H9 (cell line): ENCODE measurements at regions not wholly inside any gene's neighbourhood (a gene's known extent, or its start where the extent isn't known, plus 50 kb on each side); places are given as distances from the start of the nearest gene placed in this dataset.

Experiments used
- DNase-seq: peaks from one replicate; pipeline ENCODE4 v3.0.0-alpha.2; 2017
- H2AFZ ChIP-seq: one replicate; pipeline ENCODE4 v1.6.1; 2013; ENCODE audit warnings: mild to moderate bottlenecking, low read length, control low read depth, moderate library complexity
- H2AK5ac ChIP-seq: 2 replicates; pipeline ENCODE4 v1.6.1; 2013; ENCODE audit warnings: low read length, control low read depth, mixed read lengths; ENCODE audit not compliant: insufficient read length
- H2BK120ac ChIP-seq: one replicate; pipeline ENCODE4 v1.6.1; 2013; ENCODE audit warnings: low read depth, mild to moderate bottlenecking, low read length, control low read depth, inconsistent platforms; ENCODE audit not compliant: poor library complexity, severe bottlenecking
- H2BK12ac ChIP-seq: 2 replicates; pipeline ENCODE4 v1.6.1; 2013; ENCODE audit warnings: low read length, control low read depth, mixed read lengths, low read depth; ENCODE audit not compliant: insufficient read length
- H2BK15ac ChIP-seq: 2 replicates; pipeline ENCODE4 v1.6.1; 2013; ENCODE audit warnings: low read depth, low read length, control low read depth
- H2BK20ac ChIP-seq: one replicate; pipeline ENCODE4 v1.6.1; 2013; ENCODE audit warnings: low read depth, mild to moderate bottlenecking, low read length, control low read depth, inconsistent platforms; ENCODE audit not compliant: poor library complexity, severe bottlenecking
- H2BK5ac ChIP-seq: 2 replicates; pipeline ENCODE4 v1.6.1; 2013; ENCODE audit warnings: low read length, control low read depth, mixed read lengths; ENCODE audit not compliant: insufficient read length
- H3K14ac ChIP-seq: 2 replicates; pipeline ENCODE4 v1.6.1; 2013; ENCODE audit warnings: low read length, control low read depth; ENCODE audit not compliant: insufficient read depth
- H3K18ac ChIP-seq: 2 replicates; pipeline ENCODE4 v1.6.1; 2013; ENCODE audit warnings: low read depth, mild to moderate bottlenecking, mixed read lengths, low read length, control low read depth; ENCODE audit not compliant: insufficient read length
- H3K23ac ChIP-seq: 2 replicates; pipeline ENCODE4 v1.6.1; 2013; ENCODE audit warnings: low read length, control low read depth, mixed read lengths, low read depth; ENCODE audit not compliant: insufficient read length
- H3K23me2 ChIP-seq: 2 replicates; pipeline ENCODE4 v1.6.1; 2013; ENCODE audit warnings: low read depth, mild to moderate bottlenecking, mixed read lengths, low read length, control low read depth; ENCODE audit not compliant: insufficient read length, poor library complexity, severe bottlenecking
- H3K27ac ChIP-seq: 2 replicates; pipeline ENCODE4 v1.5.1; 2013; ENCODE audit warnings: low read length, control low read depth, mixed read lengths, low read depth; ENCODE audit not compliant: insufficient read length
- H3K27me3 ChIP-seq: 2 replicates; pipeline ENCODE4 v1.6.1; 2013; ENCODE audit warnings: low read length, control low read depth, inconsistent platforms; ENCODE audit not compliant: insufficient read depth
- H3K4ac ChIP-seq: 2 replicates; pipeline ENCODE4 v1.6.1; 2013; ENCODE audit warnings: low read depth, mild to moderate bottlenecking, control low read depth, inconsistent platforms, low read length, moderate library complexity
- H3K4me1 ChIP-seq: 2 replicates; pipeline ENCODE4 v1.6.1; 2013; ENCODE audit warnings: low read length, control low read depth, inconsistent platforms; ENCODE audit not compliant: insufficient read depth
- H3K4me2 ChIP-seq: 2 replicates; pipeline ENCODE4 v1.6.1; 2013; ENCODE audit warnings: low read length, control low read depth, mixed read lengths; ENCODE audit not compliant: insufficient read length, insufficient read depth
- H3K56ac ChIP-seq: 2 replicates; pipeline ENCODE4 v1.6.1; 2013; ENCODE audit warnings: low read depth, mild to moderate bottlenecking, mixed read lengths, low read length, control low read depth; ENCODE audit not compliant: insufficient read length
- H3K79me1 ChIP-seq: 2 replicates; pipeline ENCODE4 v1.6.1; 2013; ENCODE audit warnings: low read depth, mild to moderate bottlenecking, moderate library complexity, low read length, control low read depth, inconsistent platforms; ENCODE audit not compliant: insufficient read depth, poor library complexity, severe bottlenecking
- H3K79me2 ChIP-seq: 2 replicates; pipeline ENCODE4 v1.6.1; 2013; ENCODE audit warnings: low read length, control low read depth, inconsistent platforms; ENCODE audit not compliant: insufficient read depth
- H3K9ac ChIP-seq: 2 replicates; pipeline ENCODE4 v1.6.1; 2013; ENCODE audit warnings: low read length, control low read depth, mixed read lengths; ENCODE audit not compliant: insufficient read length; ENCODE audit errors: extremely low read depth
- H3K9me3 ChIP-seq: one replicate; pipeline ENCODE4 v1.6.1; 2013; ENCODE audit warnings: low read depth, low read length, inconsistent platforms; ENCODE audit not compliant: control insufficient read depth
- H3T11ph ChIP-seq: one replicate; pipeline ENCODE4 v1.6.1; 2013; ENCODE audit warnings: mild to moderate bottlenecking, low read length, control low read depth, inconsistent platforms
- H4K20me1 ChIP-seq: one replicate; pipeline ENCODE4 v1.6.1; 2013; ENCODE audit not compliant: control insufficient read depth, insufficient read length, insufficient read depth
- H4K5ac ChIP-seq: 2 replicates; pipeline ENCODE4 v1.6.1; 2013; ENCODE audit warnings: low read depth, mild to moderate bottlenecking, mixed read lengths, low read length, control low read depth; ENCODE audit not compliant: insufficient read length
- H4K8ac ChIP-seq: replicated peaks from 2 replicates; pipeline ENCODE4 v1.6.1; 2013; ENCODE audit warnings: low read length, control low read depth, mixed read lengths, low read depth; ENCODE audit not compliant: insufficient read length
- H4K91ac ChIP-seq: 2 replicates; pipeline ENCODE4 v1.6.1; 2013; ENCODE audit warnings: low read depth, mild to moderate bottlenecking, moderate library complexity, mixed read lengths, low read length, control low read depth; ENCODE audit not compliant: insufficient read length
- H3K27ac Mint-ChIP-seq, 3 experiments: 2 replicates in 2 of 3; 3 replicates in 1 of 3; pipeline ENCODE4 v1.8.0; 2020 to 2021; ENCODE audit warnings: mixed read lengths in 3 of 3, mild to moderate bottlenecking in 1 of 3, moderate library complexity in 1 of 3
- H3K27me3 Mint-ChIP-seq: 2 replicates; pipeline ENCODE4 v1.8.0; 2021; ENCODE audit warnings: low read depth, mild to moderate bottlenecking, moderate library complexity, mixed read lengths
- H3K36me3 Mint-ChIP-seq, 3 experiments: 2 replicates in 2 of 3; 3 replicates in 1 of 3; pipeline ENCODE4 v1.8.0; 2020 to 2021; ENCODE audit warnings: low read depth in 3 of 3, mixed read lengths in 3 of 3; ENCODE audit not compliant: insufficient read depth in 1 of 3
- H3K4me1 Mint-ChIP-seq, 2 experiments: 2 replicates each; pipeline ENCODE4 v1.8.0; 2020; ENCODE audit warnings: mixed read lengths in 2 of 2
- H3K4me3 Mint-ChIP-seq, 2 experiments: 2 replicates in 1 of 2; 3 replicates in 1 of 2; pipeline ENCODE4 v1.8.0; 2020 to 2021; ENCODE audit warnings: mild to moderate bottlenecking in 2 of 2, mixed read lengths in 2 of 2, moderate library complexity in 1 of 2
- H3K9me3 Mint-ChIP-seq, 2 experiments: 2 replicates in 1 of 2; 3 replicates in 1 of 2; pipeline ENCODE4 v1.8.0; 2020; ENCODE audit warnings: mild to moderate bottlenecking in 2 of 2, mixed read lengths in 2 of 2, moderate library complexity in 1 of 2
- WGBS: extraction: QIAGEN DNeasy Blood & Tissue Kit; methylation state at CpG from one replicate; pipeline ENCODE4 v1.1.7; 2013; ENCODE audit warnings: missing lambda C conversion rate, low lambda C conversion rate, mixed read lengths; ENCODE audit not compliant: insufficient read length; ENCODE audit errors: extremely low coverage; 5-methylcytosine and 5-hydroxymethylcytosine counted together
- TF ChIP-seq, protein P1 (sequence below): fragments of 200-600 bp; sonication (generic); conservative IDR thresholded peaks from 3 replicates; pipeline ENCODE4 v1.8.0; 2021; ENCODE audit warnings: antibody characterized with exemption, mild to moderate bottlenecking

DNA sequence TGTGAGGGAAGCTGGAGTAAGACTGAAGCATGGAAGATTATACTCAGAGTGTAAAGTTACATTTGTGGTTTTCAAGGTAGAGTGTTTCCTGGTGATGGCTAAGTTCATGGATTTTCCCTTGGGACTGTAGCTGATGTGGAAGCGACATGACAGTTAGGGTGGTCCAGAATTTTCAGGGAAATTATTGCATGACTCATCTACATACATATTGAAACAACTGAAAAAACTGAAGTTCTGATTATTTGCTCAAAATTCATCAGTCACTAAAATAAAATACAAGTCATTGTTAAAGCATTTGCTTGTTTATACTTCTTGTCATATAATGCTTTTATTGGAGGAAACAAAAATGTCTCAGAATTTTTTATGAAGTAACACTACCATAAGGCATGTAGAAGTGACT, 700.0 kb downstream of the RFPL4B start:
- no CpG with 5 or more reads among the region's 1 CpG for WGBS
- no peak overlapping the region for H2BK15ac ChIP-seq
- no peak overlapping the region for H4K5ac ChIP-seq
- H3K18ac ChIP-seq: no peak overlapping the region
- no peak overlapping the region for H3K23ac ChIP-seq
- no peak overlapping the region for H3K4me2 ChIP-seq
- H3K27ac ChIP-seq: no peak overlapping the region
- H3K27me3 ChIP-seq: no peaks in the 10 kb centered on the region
- no peak overlapping the region for H2BK120ac ChIP-seq
- H3K9me3 Mint-ChIP-seq: no peaks in the 10 kb centered on the region
- no peak overlapping the region for H4K91ac ChIP-seq
- no peak overlapping the region for H2BK20ac ChIP-seq
- no peak overlapping the region for H3K4ac ChIP-seq
- no peaks in the 10 kb centered on the region for H4K20me1 ChIP-seq
- no peak overlapping the region for H2AFZ ChIP-seq
- no peaks in the 10 kb centered on the region for H3K79me1 ChIP-seq
- no peak for DNase-seq
- no peak overlapping the region for H3K14ac ChIP-seq
- H3K79me2 ChIP-seq: no peaks in the 10 kb centered on the region
- H2BK12ac ChIP-seq: no peak overlapping the region
- H3T11ph ChIP-seq: no peak overlapping the region
- H3K4me1 ChIP-seq: no peaks in the 10 kb centered on the region; the same call in 1 of the 2 replicates
- H3K9ac ChIP-seq: no peak overlapping the region
- no peak overlapping the region for H3K27ac Mint-ChIP-seq
- H3K4me3 Mint-ChIP-seq: no peak overlapping the region
- no peak overlapping the region for H2BK5ac ChIP-seq
- H3K4me1 Mint-ChIP-seq: peaks cover 22 to 25% of the 10 kb centered on the region in 2 experiments
- TF ChIP-seq, protein P1, sequence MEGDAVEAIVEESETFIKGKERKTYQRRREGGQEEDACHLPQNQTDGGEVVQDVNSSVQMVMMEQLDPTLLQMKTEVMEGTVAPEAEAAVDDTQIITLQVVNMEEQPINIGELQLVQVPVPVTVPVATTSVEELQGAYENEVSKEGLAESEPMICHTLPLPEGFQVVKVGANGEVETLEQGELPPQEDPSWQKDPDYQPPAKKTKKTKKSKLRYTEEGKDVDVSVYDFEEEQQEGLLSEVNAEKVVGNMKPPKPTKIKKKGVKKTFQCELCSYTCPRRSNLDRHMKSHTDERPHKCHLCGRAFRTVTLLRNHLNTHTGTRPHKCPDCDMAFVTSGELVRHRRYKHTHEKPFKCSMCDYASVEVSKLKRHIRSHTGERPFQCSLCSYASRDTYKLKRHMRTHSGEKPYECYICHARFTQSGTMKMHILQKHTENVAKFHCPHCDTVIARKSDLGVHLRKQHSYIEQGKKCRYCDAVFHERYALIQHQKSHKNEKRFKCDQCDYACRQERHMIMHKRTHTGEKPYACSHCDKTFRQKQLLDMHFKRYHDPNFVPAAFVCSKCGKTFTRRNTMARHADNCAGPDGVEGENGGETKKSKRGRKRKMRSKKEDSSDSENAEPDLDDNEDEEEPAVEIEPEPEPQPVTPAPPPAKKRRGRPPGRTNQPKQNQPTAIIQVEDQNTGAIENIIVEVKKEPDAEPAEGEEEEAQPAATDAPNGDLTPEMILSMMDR: no peak
- H3K9me3 ChIP-seq: no peaks in the 10 kb centered on the region
- H3K56ac ChIP-seq: no peak overlapping the region
- H4K8ac ChIP-seq: no peak overlapping the region
- no peaks in the 10 kb centered on the region for H3K27me3 Mint-ChIP-seq
- no peaks in the 10 kb centered on the region for H3K23me2 ChIP-seq
- H3K36me3 Mint-ChIP-seq: no peaks in the 10 kb centered on the region; a peak in 1 of 7 replicates
- no peak overlapping the region for H2AK5ac ChIP-seq
